ENCODE measurements at regions not wholly inside any gene's neighbourhood (a gene's known extent, or its start where the extent isn't known, plus 50 kb on each side); places are given as distances from the start of the nearest gene placed in this dataset.

DNA sequence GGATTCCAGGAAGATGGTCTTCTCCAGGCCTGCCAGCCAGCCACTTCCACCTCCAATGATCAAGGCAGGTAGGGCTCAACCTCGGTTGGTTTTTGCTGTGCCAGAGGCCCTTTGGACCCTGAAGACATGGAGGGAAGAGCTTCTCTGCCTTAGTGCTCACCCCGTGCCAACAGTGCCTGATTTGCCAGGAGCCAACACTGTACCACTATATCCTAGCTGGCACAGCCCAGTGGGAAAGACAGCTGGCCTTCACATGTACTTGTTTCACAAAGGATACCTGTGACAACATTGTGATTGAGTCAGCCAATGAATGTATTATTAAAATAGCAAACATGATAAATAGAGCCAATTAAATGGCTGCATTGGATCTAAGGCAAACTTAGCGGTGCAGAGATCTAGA lies 51.9 kb upstream of the PRPS1 start:
- Mint-ChIP-seq H3K27ac (no peak overlapping the region), H3K9me3 (no peaks in the 10 kb centered on the region), H3K4me1 (no peaks in the 10 kb centered on the region), H3K36me3 (no peaks in the 10 kb centered on the region), H3K4me3 (no peak overlapping the region), H3K27me3 (ENCODE audit: low read depth in 3 of 3) (peaks cover 0 to 5% (median 2%) of the 10 kb centered on the region in 3 donors)
- Histone ChIP-seq H3K4me3 (replicated peaks in 1 of 3; ENCODE audit: low read depth in 2 of 3, low read length in 3 of 3) (no peak overlapping the region), H4K20me1 (ENCODE audit: insufficient read depth, low read length) (no peaks in the 10 kb centered on the region), H3K9ac (ENCODE audit: insufficient read depth, low read length, poor library complexity, severe bottlenecking) (no peak overlapping the region), H3K79me2 (ENCODE audit: insufficient read depth, low read length) (no peaks in the 10 kb centered on the region), H3K4me1 (ENCODE audit: control insufficient read depth in 1 of 2, insufficient read depth in 2 of 2, low read length in 2 of 2) (no peaks in the 10 kb centered on the region), H3K27me3 (ENCODE audit: control insufficient read depth in 2 of 2, insufficient read depth in 2 of 2, low read length in 2 of 2) (no peaks in the 10 kb centered on the region), H2AFZ (ENCODE audit: insufficient read depth, low read depth, low read length, poor library complexity, severe bottlenecking) (no peak overlapping the region), H3K4me2 (replicated peaks; ENCODE audit: extremely low read depth, low read length, poor library complexity, severe bottlenecking) (no peak overlapping the region), H3K36me3 (replicated peaks in 1 of 2; ENCODE audit: control insufficient read depth in 1 of 2, insufficient read depth in 2 of 2, low read length in 2 of 2) (no peaks in the 10 kb centered on the region), H3K27ac (ENCODE audit: low read depth in 1 of 2, low read length in 2 of 2) (no peak overlapping the region), H3K9me3 (replicated peaks in 1 of 2; ENCODE audit: control insufficient read depth in 1 of 2, insufficient read depth in 1 of 2, low read length in 2 of 2) (no peaks in the 10 kb centered on the region)
- DNase-seq = no peak
- intact Hi-C loops (cut with micrococcal nuclease) = no loop called here
- no CpG with 5 or more reads among the region's 3 CpGs for WGBS (ENCODE audit: insufficient coverage)
- TF ChIP-seq, protein P1, sequence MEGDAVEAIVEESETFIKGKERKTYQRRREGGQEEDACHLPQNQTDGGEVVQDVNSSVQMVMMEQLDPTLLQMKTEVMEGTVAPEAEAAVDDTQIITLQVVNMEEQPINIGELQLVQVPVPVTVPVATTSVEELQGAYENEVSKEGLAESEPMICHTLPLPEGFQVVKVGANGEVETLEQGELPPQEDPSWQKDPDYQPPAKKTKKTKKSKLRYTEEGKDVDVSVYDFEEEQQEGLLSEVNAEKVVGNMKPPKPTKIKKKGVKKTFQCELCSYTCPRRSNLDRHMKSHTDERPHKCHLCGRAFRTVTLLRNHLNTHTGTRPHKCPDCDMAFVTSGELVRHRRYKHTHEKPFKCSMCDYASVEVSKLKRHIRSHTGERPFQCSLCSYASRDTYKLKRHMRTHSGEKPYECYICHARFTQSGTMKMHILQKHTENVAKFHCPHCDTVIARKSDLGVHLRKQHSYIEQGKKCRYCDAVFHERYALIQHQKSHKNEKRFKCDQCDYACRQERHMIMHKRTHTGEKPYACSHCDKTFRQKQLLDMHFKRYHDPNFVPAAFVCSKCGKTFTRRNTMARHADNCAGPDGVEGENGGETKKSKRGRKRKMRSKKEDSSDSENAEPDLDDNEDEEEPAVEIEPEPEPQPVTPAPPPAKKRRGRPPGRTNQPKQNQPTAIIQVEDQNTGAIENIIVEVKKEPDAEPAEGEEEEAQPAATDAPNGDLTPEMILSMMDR (IDR thresholded peaks at IDR 0.05) = no peak

DNA sequence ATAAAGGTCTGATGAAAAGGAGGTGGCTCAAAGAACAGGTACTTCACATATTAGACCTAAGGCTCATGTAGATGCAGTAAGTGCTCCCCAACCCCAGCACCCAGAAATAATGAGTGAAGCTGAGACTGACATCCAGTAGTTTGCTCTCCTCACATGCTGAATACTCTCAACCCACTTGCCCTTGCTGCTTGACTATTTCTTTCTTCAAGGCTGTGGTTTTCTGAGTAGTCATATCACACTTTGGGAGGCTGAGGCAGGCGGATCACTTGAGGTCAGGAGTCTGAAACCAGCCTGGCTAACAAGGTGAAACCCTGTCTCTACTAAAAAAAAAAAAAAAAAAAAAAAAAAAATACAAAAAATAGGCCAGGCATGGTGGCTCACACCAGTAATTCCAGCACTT lies 51.5 kb upstream of the PRPS1 start:
- H3K4me3 ChIP-seq (replicated peaks in 1 of 3; ENCODE audit: low read depth in 2 of 3, low read length in 3 of 3) = no peak overlapping the region
- H3K79me2 ChIP-seq (ENCODE audit: insufficient read depth, low read length) = no peaks in the 10 kb centered on the region
- no peak overlapping the region for H3K9ac ChIP-seq (ENCODE audit: insufficient read depth, low read length, poor library complexity, severe bottlenecking)
- H3K27me3 ChIP-seq (ENCODE audit: control insufficient read depth in 2 of 2, insufficient read depth in 2 of 2, low read length in 2 of 2) = no peaks in the 10 kb centered on the region
- H3K9me3 ChIP-seq (replicated peaks in 1 of 2; ENCODE audit: control insufficient read depth in 1 of 2, insufficient read depth in 1 of 2, low read length in 2 of 2) = no peaks in the 10 kb centered on the region
- H3K27ac Mint-ChIP-seq = no peak overlapping the region
- TF ChIP-seq, protein P1 (IDR thresholded peaks at IDR 0.05) = no peak
- no peaks in the 10 kb centered on the region for H3K36me3 Mint-ChIP-seq
- WGBS (ENCODE audit: insufficient coverage) = no CpG with 5 or more reads among the region's 1 CpG
- H3K27ac ChIP-seq (ENCODE audit: low read depth in 1 of 2, low read length in 2 of 2) = no peak overlapping the region
- H3K4me1 ChIP-seq (ENCODE audit: control insufficient read depth in 1 of 2, insufficient read depth in 2 of 2, low read length in 2 of 2) = no peaks in the 10 kb centered on the region
- no peaks in the 10 kb centered on the region for H3K4me1 Mint-ChIP-seq
- no peak overlapping the region for H3K4me3 Mint-ChIP-seq
- no peak for DNase-seq
- no peak overlapping the region for H2AFZ ChIP-seq (ENCODE audit: insufficient read depth, low read depth, low read length, poor library complexity, severe bottlenecking)
- H3K27me3 Mint-ChIP-seq (ENCODE audit: low read depth in 3 of 3) = peaks cover 0 to 5% (median 2%) of the 10 kb centered on the region in 3 donors
- H3K9me3 Mint-ChIP-seq = peaks cover 0 to 2% (median 0%) of the 10 kb centered on the region in 7 donors
- intact Hi-C loops (cut with micrococcal nuclease) = no loop called here
- no peaks in the 10 kb centered on the region for H4K20me1 ChIP-seq (ENCODE audit: insufficient read depth, low read length)
- H3K4me2 ChIP-seq (replicated peaks; ENCODE audit: extremely low read depth, low read length, poor library complexity, severe bottlenecking) = no peak overlapping the region
- H3K36me3 ChIP-seq (replicated peaks in 1 of 2; ENCODE audit: control insufficient read depth in 1 of 2, insufficient read depth in 2 of 2, low read length in 2 of 2) = no peaks in the 10 kb centered on the region

All from CD14-positive monocyte (primary cell).